OCI-LY7 (cell line): ENCODE measurements at regions not wholly inside any gene's neighbourhood (a gene's known extent, or its start where the extent isn't known, plus 50 kb on each side); places are given as distances from the start of the nearest gene placed in this dataset.

Experiments
- BruUV-seq: library from RNA; stranded (reverse); fragments of 400-500 nt; replicated peaks from 2 replicates; lab custom pipeline; 2021; lab: Mats Ljungman, UMichigan
- CTCF ChIA-PET: fragments of 300-600 bp; sonication (Branson Sonifier 250); formaldehyde crosslinking; loops from one replicate; lab custom pipeline; 2022; ENCODE audit warnings: antibody characterized with exemption; ENCODE audit not compliant: unreplicated experiment; lab: Charles Lee
- POLR2A ChIA-PET: fragments of 300-600 bp; sonication (Branson Sonifier 250); formaldehyde crosslinking; loops from one replicate; lab custom pipeline; 2022; ENCODE audit warnings: antibody characterized with exemption; lab: Charles Lee
- DNase-seq: peaks from one replicate; pipeline ENCODE4 v3.0.0-alpha.2; 2015; ENCODE audit warnings: low spot score
- H2AFZ ChIP-seq: fragments of 200-600 bp; sonication (generic), shearing (Covaris generic); 2 replicates; pipeline ENCODE4 v1.6.1; 2014; ENCODE audit warnings: mild to moderate bottlenecking, antibody characterized with exemption, low read length, moderate library complexity
- H3K27ac ChIP-seq: fragments of 200-600 bp; sonication (generic); 2 replicates; pipeline ENCODE4 v1.5.1; 2014; ENCODE audit warnings: mixed run types, low read depth, mild to moderate bottlenecking, moderate library complexity, low read length, inconsistent platforms; ENCODE audit not compliant: poor library complexity, severe bottlenecking
- H3K36me3 ChIP-seq: fragments of 200-600 bp; sonication (generic); 2 replicates; pipeline ENCODE4 v1.6.1; 2014; ENCODE audit warnings: mild to moderate bottlenecking, antibody characterized with exemption, low read length, moderate library complexity, mixed read lengths; ENCODE audit not compliant: insufficient read depth
- H3K4me1 ChIP-seq: fragments of 200-600 bp; sonication (generic); 2 replicates; pipeline ENCODE4 v1.5.1; 2014; ENCODE audit warnings: mild to moderate bottlenecking, low read length; ENCODE audit not compliant: insufficient read depth, poor library complexity, severe bottlenecking
- H3K4me2 ChIP-seq: fragments of 200-600 bp; sonication (generic); 2 replicates; pipeline ENCODE4 v1.6.1; 2014; ENCODE audit warnings: mild to moderate bottlenecking, low read length
- H3K4me3 ChIP-seq: fragments of 200-600 bp; sonication (generic); 2 replicates; pipeline ENCODE4 v1.5.1; 2014; ENCODE audit warnings: mild to moderate bottlenecking, low read depth, low read length; ENCODE audit not compliant: poor library complexity, severe bottlenecking
- H3K79me2 ChIP-seq: fragments of 200-600 bp; sonication (generic); 2 replicates; pipeline ENCODE4 v1.6.1; 2016; ENCODE audit warnings: low read depth, mild to moderate bottlenecking, low read length, moderate library complexity, mixed read lengths; ENCODE audit not compliant: insufficient read depth
- H3K9me2 ChIP-seq: fragments of 200-600 bp; sonication (generic); 2 replicates; pipeline ENCODE4 v1.6.1; 2016; ENCODE audit warnings: mild to moderate bottlenecking, low read length, mixed read lengths; ENCODE audit not compliant: insufficient read depth
- H3K9me3 ChIP-seq: fragments of 200-600 bp; sonication (generic); 2 replicates; pipeline ENCODE4 v1.6.1; 2014; ENCODE audit warnings: mild to moderate bottlenecking, mixed run types, low read length, mixed read lengths
- H4K20me1 ChIP-seq: fragments of 200-600 bp; sonication (generic); 2 replicates; pipeline ENCODE4 v1.6.1; 2014; ENCODE audit warnings: mild to moderate bottlenecking, antibody characterized with exemption, low read length, moderate library complexity, mixed read lengths; ENCODE audit not compliant: insufficient read depth
- EZH2phosphoT487 ChIP-seq: fragments of 200-600 bp; sonication (generic); IDR thresholded peaks from 2 replicates; pipeline ENCODE4 v1.6.1; 2018; ENCODE audit warnings: low read depth, borderline replicate concordance, mild to moderate bottlenecking, mixed run types, antibody characterized with exemption, low read length, moderate library complexity, mixed read lengths
- intact Hi-C: fragments of 100-400 bp; cut with micrococcal nuclease; formaldehyde crosslinking; loops from one replicate; pipeline ENCODE4 v1.10.0; 2022; ENCODE audit not compliant: unreplicated experiment
- TF ChIP-seq, protein P1 (sequence below): fragments of 200-600 bp; sonication (generic); conservative IDR thresholded peaks from 2 replicates; pipeline ENCODE4 v1.5.1; 2014; ENCODE audit warnings: mild to moderate bottlenecking, antibody characterized with exemption, low read length, moderate library complexity, mixed read lengths

DNA sequence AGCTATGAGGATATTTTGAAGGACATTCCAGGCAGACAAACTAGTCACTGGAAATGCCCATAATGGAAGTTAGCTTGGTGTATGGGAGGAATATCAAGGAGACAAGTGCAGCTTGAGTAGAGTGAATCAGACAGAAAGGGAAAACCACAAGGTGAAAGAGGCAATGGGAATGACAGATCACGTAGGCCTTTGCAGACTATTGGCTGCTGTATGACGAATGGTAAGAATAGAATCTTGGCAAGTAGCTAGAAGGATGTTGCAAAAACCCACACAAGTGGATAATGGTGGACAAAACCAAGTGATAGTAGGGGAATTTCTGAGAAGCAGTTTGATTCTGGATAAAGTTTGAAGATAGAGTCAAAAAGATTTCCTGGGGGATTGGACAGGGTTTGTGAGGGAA lies 196.9 kb upstream of the NOVA1 start:
- DNase-seq: no peak
- ChIA-PET CTCF (no interaction called here), POLR2A (interaction anchor here (0.6 kb wide), 2 partner anchors 193 to 318 kb away, joined by 3 read pairs; no protein-coding TSS in a partner anchor)
- no peak for TF ChIP-seq EZH2phosphoT487
- TF ChIP-seq, protein P1, sequence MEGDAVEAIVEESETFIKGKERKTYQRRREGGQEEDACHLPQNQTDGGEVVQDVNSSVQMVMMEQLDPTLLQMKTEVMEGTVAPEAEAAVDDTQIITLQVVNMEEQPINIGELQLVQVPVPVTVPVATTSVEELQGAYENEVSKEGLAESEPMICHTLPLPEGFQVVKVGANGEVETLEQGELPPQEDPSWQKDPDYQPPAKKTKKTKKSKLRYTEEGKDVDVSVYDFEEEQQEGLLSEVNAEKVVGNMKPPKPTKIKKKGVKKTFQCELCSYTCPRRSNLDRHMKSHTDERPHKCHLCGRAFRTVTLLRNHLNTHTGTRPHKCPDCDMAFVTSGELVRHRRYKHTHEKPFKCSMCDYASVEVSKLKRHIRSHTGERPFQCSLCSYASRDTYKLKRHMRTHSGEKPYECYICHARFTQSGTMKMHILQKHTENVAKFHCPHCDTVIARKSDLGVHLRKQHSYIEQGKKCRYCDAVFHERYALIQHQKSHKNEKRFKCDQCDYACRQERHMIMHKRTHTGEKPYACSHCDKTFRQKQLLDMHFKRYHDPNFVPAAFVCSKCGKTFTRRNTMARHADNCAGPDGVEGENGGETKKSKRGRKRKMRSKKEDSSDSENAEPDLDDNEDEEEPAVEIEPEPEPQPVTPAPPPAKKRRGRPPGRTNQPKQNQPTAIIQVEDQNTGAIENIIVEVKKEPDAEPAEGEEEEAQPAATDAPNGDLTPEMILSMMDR: no peak
- Histone ChIP-seq H3K27ac (no peak overlapping the region), H3K4me2 (no peak overlapping the region), H3K36me3 (no peaks in the 10 kb centered on the region), H2AFZ (no peak overlapping the region), H3K4me3 (no peak overlapping the region), H3K9me2 (no peaks in the 10 kb centered on the region), H4K20me1 (no peaks in the 10 kb centered on the region), H3K4me1 (no peaks in the 10 kb centered on the region), H3K79me2 (no peaks in the 10 kb centered on the region), H3K9me3 (no peaks in the 10 kb centered on the region)
- intact Hi-C loops: no loop called here
- BruUV-seq: no TSS peak

DNA sequence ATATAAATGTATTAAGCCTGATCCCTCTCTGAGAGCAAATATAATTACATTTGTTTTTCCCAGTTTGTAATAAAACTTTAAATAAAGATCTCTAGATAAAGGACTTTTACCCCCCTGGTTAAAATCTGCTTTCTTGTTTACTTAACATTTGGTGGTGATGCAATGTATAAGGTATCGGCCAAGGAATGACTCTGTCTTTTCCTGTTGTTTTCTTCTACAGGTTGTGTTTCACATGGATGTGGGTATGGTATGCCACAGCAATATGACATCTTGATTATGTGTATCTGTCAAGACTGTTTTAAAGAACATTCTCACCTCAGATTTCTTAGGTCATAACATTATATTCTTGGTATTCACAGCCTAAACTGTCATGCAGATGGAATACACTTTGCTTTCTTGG lies 210.6 kb upstream of the NOVA1 start:
- Histone ChIP-seq H3K79me2 (no peaks in the 10 kb centered on the region), H3K4me3 (no peak overlapping the region), H3K4me2 (no peak overlapping the region), H3K4me1 (no peaks in the 10 kb centered on the region), H4K20me1 (no peaks in the 10 kb centered on the region), H3K9me3 (peaks cover 17% of the 10 kb centered on the region; the same call in 1 of the 2 replicates), H3K27ac (no peak overlapping the region), H2AFZ (no peak overlapping the region), H3K36me3 (no peaks in the 10 kb centered on the region), H3K9me2 (no peaks in the 10 kb centered on the region)
- no TSS peak for BruUV-seq
- ChIA-PET POLR2A (interaction anchor here (1.2 kb wide), 1 partner anchor 18 kb away, joined by 6 read pairs; no protein-coding TSS in a partner anchor), CTCF (no interaction called here)
- intact Hi-C loops: no loop called here
- no peak for DNase-seq
- TF ChIP-seq, protein P1: no peak

DNA sequence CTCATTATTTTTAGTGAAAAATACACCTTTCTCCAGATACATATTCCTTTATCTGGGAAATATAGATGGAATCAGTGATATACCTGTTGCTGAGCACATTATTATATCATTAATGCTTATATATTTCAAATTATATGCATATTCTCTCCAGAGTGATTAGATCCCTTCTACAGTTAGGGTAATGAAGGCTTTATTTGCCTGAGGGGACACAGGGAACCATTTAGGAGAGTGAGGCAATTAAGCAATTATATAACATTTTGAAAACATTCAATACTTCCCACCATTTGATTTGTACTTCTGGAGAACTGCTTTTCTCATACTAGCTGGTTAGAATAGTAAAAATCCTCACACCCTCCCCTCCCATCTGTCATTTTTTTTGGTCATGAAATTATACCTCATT lies 212.8 kb upstream of the NOVA1 start:
- Histone ChIP-seq H3K9me2 (no peaks in the 10 kb centered on the region), H3K79me2 (no peaks in the 10 kb centered on the region), H3K4me1 (no peaks in the 10 kb centered on the region), H3K9me3 (peaks cover 5% of the 10 kb centered on the region; the same call in 1 of the 2 replicates), H3K27ac (no peak overlapping the region), H3K4me2 (no peak overlapping the region), H4K20me1 (no peaks in the 10 kb centered on the region), H3K4me3 (no peak overlapping the region), H3K36me3 (no peaks in the 10 kb centered on the region), H2AFZ (no peak overlapping the region)
- ChIA-PET CTCF (no interaction called here), POLR2A (no interaction called here)
- TF ChIP-seq EZH2phosphoT487: no peak
- TF ChIP-seq, protein P1: no peak
- DNase-seq: no peak
- no TSS peak for BruUV-seq
- intact Hi-C loops: no loop called here
